GM12865 (cell line): ENCODE measurements at regions not wholly inside any gene's neighbourhood (a gene's known extent, or its start where the extent isn't known, plus 50 kb on each side); places are given as distances from the start of the nearest gene placed in this dataset.
A peak's percentile ranks its signal among the peaks of the same experiment; 100 is the strongest.

Experiments
- DNase-seq: peaks from one replicate; pipeline ENCODE4 v3.0.0; 2010; ENCODE audit warnings: low read depth
- H3K4me3 ChIP-seq: 2 replicates; pipeline ENCODE4 v1.5.1; 2011; ENCODE audit warnings: mild to moderate bottlenecking, low read depth, low read length, control low read depth
- CTCF ChIP-seq: IDR thresholded peaks from 2 replicates; pipeline ENCODE4 v1.5.1; 2011; ENCODE audit warnings: low read length, control low read depth, low read depth, inconsistent platforms; ENCODE audit not compliant: insufficient read depth; ENCODE audit errors: missing control alignments

DNA sequence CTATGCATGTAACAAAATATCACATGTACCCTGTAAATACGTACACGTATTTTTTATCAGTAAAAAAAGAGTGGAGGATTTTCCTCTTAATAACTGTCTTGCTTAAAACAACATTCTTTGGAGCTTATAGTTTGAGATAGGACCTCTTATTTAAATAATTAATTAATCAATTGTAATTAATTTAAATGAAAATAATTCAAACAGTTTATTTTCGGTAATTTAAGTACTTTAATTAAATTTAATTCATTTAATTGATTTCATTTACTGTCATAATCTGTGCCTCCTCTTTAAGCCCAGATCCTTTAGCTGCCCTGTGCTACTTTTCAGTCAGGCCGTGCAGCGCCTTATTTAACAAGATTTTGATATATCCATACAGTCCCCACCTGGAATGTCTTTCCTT, 427.0 kb downstream of the HLX start:
- DNase-seq = no peak
- no peak for TF ChIP-seq CTCF

GRCh38 chr1:221308534-221309511, 429.6 kb downstream of the HLX start:
- TF ChIP-seq CTCF = no peak
- peak; percentile 7 for DNase-seq
- H3K4me3 ChIP-seq = no peak overlapping the region

More for the DNA sequence above, 427.0 kb downstream of the HLX start:
- no peak overlapping the region for H3K4me3 ChIP-seq

DNA sequence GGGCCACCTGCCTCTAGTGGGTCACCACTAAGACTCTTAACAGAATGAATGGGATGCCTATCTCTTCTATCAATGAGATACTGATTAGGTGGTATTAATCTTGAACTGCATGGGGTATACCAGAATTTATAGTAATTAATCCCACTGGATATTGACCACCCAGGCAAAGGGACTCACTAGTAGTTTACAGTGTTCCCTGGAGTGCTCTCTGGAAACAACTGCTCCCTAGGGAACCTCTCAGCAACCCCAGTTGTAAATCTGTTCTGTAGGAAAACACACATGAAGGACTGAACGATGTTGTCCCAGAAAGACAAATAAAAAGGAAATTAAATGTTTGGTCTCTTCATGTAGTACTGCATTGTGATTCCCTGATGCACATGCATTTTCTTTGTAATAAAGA, 430.5 kb downstream of the HLX start:
- no peak for TF ChIP-seq CTCF
- DNase-seq = no peak
- H3K4me3 ChIP-seq = no peak overlapping the region

GRCh38 chr1:221310180-221310579, 430.9 kb downstream of the HLX start:
- TF ChIP-seq CTCF = no peak
- no peak overlapping the region for H3K4me3 ChIP-seq
- DNase-seq = no peak

DNA sequence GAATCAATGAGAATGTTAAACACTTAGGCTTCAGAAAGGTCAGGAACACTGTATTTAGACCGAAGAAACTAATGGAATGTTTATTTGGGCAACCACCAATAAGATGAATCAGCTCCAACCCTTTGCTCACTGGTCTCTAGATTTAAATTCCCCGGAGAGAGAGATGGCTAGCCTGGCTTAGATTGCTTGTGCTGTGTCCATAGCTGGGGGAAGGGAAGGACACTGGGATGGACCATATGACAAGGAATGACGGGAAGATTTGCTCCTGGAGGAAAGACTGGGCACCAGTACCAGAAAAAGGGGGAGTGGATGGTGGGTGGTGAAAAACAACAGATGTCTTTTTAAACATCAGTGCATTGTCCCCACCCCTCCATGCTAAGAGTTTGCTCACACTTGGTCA, 426.6 kb downstream of the DUSP10 start:
- no peak overlapping the region for H3K4me3 ChIP-seq
- TF ChIP-seq CTCF = no peak
- DNase-seq = no peak

- DNase-seq = no peak
- H3K4me3 ChIP-seq = no peak overlapping the region
- TF ChIP-seq CTCF = no peak
Observed at GRCh38 chr1:221316491-221317056, 425.3 kb downstream of the DUSP10 start.
